Neutrophil (primary cell): ENCODE measurements at regions not wholly inside any gene's neighbourhood (a gene's known extent, or its start where the extent isn't known, plus 50 kb on each side); places are given as distances from the start of the nearest gene placed in this dataset.
"Not testable (repeated sequence)": the region's sequence is repeated elsewhere in the genome, so short reads cannot be mapped to it uniquely, and the experiment has no call there.

Experiments
- H3K27ac ChIP-seq: fragments of 200-600 bp; sonication (generic); 2 replicates; pipeline ENCODE4 v1.5.1; 2016; ENCODE audit warnings: mild to moderate bottlenecking, moderate library complexity
- H3K27me3 ChIP-seq: fragments of 200-600 bp; sonication (generic); 2 replicates; pipeline ENCODE4 v1.6.0; 2016; ENCODE audit warnings: mild to moderate bottlenecking
- H3K36me3 ChIP-seq: fragments of 200-600 bp; sonication (generic); 2 replicates; pipeline ENCODE4 v1.5.1; 2017
- H3K4me1 ChIP-seq, 2 experiments: fragments of 200-600 bp in 1 of 2; sonication (generic) in 1 of 2; 1 replicate in 1 of 2; 2 replicates in 1 of 2; pipeline versions ENCODE4 v1.5.1 to v1.6.1; 2013 to 2016; ENCODE audit warnings: low read depth in 1 of 2, low read length in 1 of 2, mild to moderate bottlenecking in 1 of 2, moderate library complexity in 1 of 2; ENCODE audit not compliant: control insufficient read depth in 1 of 2, insufficient read depth in 1 of 2
- H3K4me3 ChIP-seq, 2 experiments: fragments of 200-600 bp in 1 of 2; sonication (generic) in 1 of 2; 1 replicate in 1 of 2; 2 replicates in 1 of 2; pipeline ENCODE4 v1.5.1; 2013 to 2016; ENCODE audit warnings: low read depth in 1 of 2, low read length in 1 of 2, mild to moderate bottlenecking in 1 of 2, moderate library complexity in 1 of 2
- H3K9me3 ChIP-seq: fragments of 200-600 bp; sonication (generic); 2 replicates; pipeline ENCODE4 v1.5.1; 2016
- TF ChIP-seq, protein P1 (sequence below): fragments of 200-600 bp; sonication (generic); IDR thresholded peaks from 2 replicates; pipeline ENCODE4 v1.5.1; 2016; ENCODE audit warnings: antibody characterized with exemption

DNA sequence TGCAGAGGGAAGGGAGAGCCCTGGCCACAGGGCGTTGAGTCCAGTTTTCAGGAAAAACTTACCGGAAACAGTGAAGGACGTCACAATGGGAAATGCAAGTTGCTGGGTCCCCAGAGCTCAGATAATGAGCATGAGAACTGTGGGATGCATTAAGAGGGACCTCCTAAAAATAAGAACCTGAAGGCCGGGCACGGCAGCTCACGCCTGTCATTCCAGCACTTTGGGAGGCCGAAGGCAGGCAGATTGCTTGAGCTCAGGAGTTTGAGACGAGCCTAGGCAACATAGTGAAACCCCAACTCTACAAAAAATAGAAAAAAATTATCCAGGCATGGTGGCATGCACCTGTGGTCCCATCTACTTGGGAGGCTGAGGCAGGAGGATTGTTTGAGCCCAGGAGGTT is 170.6 kb downstream of the URI1 start:
- Histone ChIP-seq H3K36me3 (no peaks in the 10 kb centered on the region), H3K4me3 (no peak overlapping the region), H3K27ac (no peak overlapping the region), H3K4me1 (no peaks in the 10 kb centered on the region), H3K27me3 (no peaks in the 10 kb centered on the region), H3K9me3 (no peaks in the 10 kb centered on the region)
- TF ChIP-seq, protein P1, sequence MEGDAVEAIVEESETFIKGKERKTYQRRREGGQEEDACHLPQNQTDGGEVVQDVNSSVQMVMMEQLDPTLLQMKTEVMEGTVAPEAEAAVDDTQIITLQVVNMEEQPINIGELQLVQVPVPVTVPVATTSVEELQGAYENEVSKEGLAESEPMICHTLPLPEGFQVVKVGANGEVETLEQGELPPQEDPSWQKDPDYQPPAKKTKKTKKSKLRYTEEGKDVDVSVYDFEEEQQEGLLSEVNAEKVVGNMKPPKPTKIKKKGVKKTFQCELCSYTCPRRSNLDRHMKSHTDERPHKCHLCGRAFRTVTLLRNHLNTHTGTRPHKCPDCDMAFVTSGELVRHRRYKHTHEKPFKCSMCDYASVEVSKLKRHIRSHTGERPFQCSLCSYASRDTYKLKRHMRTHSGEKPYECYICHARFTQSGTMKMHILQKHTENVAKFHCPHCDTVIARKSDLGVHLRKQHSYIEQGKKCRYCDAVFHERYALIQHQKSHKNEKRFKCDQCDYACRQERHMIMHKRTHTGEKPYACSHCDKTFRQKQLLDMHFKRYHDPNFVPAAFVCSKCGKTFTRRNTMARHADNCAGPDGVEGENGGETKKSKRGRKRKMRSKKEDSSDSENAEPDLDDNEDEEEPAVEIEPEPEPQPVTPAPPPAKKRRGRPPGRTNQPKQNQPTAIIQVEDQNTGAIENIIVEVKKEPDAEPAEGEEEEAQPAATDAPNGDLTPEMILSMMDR: no peak

DNA sequence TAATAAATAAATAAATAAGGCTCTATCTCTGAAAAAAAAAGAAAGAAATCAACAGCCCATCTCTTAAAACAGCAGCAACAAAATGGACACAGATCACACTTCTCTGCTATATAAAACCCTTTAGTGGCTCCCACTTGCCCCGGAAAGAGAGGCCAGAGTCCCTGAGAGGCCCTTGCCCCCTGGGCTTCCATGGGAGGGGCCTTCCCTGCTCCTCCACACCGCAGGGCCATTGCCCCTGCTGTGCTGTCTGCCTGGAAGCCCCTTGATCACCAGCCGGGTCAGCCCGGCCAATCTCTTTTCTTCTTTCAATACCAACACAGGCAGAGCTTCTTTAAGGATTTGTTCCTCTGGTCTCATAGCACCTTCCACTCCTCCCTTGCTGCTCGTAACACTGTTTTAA is 171.1 kb downstream of the URI1 start:
- Histone ChIP-seq H3K4me1 (no peaks in the 10 kb centered on the region), H3K9me3 (no peaks in the 10 kb centered on the region), H3K27ac (no peak overlapping the region), H3K4me3 (no peak overlapping the region), H3K27me3 (no peaks in the 10 kb centered on the region), H3K36me3 (no peaks in the 10 kb centered on the region)
- TF ChIP-seq, protein P1: no peak

DNA sequence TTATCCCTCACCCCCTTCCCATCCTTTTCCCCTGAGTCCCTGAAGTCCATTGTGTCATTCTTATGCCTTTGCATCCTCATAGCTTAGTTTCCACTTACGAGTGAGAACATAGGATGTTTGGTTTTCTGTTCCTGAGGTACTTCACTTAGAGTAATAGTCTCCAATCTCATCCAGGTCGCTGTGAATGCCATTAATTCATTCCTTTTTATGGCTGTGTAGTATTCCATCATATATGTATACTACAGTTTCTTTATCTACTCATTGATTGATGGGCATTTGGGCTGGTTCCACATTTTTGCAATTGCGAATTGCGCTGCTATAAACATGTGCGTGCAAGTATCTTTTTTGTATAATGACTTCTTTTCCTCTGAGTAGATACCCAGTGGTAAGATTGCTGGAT is 172.1 kb downstream of the URI1 start:
- H3K4me1 ChIP-seq, H3K4me3 ChIP-seq, H3K9me3 ChIP-seq: not testable (repeated sequence)

DNA sequence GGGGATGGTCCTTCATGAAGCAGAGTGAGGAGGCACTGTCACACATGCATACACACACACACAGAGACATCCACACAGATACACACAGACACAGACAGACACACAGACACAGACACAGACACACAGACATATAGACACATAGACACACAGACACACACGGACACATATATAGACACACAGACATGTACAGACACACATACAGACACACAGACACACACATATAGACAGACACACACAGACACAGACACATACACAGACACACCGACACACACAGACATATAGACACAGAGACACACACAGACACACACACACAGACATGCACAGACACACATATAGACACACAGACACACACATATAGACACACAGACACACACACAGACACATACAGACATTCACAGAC is 173.9 kb downstream of the URI1 start:
- no peaks in the 10 kb centered on the region for H3K9me3 ChIP-seq

More for the DNA sequence above, 172.1 kb downstream of the URI1 start:
- not testable (repeated sequence) for H3K36me3 ChIP-seq, H3K27me3 ChIP-seq, H3K27ac ChIP-seq

DNA sequence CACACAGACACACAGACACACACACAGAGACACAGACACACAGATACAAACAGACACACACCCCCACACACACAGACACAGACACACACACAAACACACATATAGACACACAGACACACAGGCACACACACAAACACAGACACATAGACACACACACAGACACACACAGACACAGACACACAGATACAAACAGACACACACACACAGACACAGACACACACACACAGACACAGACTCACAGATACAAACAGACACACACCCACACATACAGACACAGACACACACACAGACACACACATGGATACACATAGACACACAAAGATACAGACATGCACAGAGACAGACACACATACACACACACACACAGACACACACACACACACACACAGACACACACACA is 174.5 kb downstream of the URI1 start:
- Histone ChIP-seq H3K9me3 (no peaks in the 10 kb centered on the region), H3K36me3 (no peaks in the 10 kb centered on the region), H3K27me3 (no peaks in the 10 kb centered on the region), H3K4me1 (no peaks in the 10 kb centered on the region), H3K27ac (no peak overlapping the region), H3K4me3 (no peak overlapping the region)
- TF ChIP-seq, protein P1: no peak

More for the DNA sequence above, 173.9 kb downstream of the URI1 start:
- Histone ChIP-seq H3K27me3 (no peaks in the 10 kb centered on the region), H3K36me3 (no peaks in the 10 kb centered on the region), H3K4me3 (no peak overlapping the region), H3K4me1 (no peaks in the 10 kb centered on the region), H3K27ac (no peak overlapping the region)
- TF ChIP-seq, protein P1: no peak

DNA sequence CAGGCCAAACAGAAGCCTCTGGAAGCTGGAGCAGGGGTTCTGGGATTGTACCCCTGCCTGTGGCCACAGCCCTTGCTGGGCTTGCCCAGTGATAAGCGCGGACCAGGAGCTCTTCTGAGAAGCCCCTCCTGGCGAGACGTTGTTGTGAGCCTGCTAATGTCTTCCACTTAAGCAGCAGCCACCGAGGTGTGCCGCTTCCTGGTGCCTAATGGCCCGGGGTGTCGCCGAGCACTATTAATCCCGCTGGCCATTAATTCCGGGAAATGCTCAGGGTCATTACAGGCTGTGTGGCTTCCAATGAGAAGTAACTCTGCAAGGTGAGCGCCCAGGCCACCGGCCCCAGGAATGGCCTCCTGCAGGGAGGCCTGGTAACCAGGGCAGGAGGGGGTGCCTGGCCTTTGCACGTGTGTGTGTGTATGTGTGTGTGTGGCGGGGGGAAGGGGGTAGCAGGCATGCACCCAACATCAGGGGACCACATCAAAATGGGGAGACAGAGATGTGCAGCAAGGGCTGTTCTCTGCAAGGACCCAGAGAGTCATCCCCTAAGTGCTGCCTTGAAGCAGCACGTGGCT is 175.0 kb downstream of the URI1 start:
- TF ChIP-seq, protein P1: no peak
- Histone ChIP-seq H3K4me3 (no peak overlapping the region), H3K27ac (no peak overlapping the region)

More for the DNA sequence above, 175.0 kb downstream of the URI1 start:
- Histone ChIP-seq H3K9me3 (no peaks in the 10 kb centered on the region), H3K27me3 (no peaks in the 10 kb centered on the region), H3K4me1 (no peaks in the 10 kb centered on the region), H3K36me3 (no peaks in the 10 kb centered on the region)
